GM21619 (cell line): ENCODE measurements at regions not wholly inside any gene's neighbourhood (a gene's known extent, or its start where the extent isn't known, plus 50 kb on each side); places are given as distances from the start of the nearest gene placed in this dataset.
"Not testable (repeated sequence)": the region's sequence is repeated elsewhere in the genome, so short reads cannot be mapped to it uniquely, and the experiment has no call there.

Experiments
- ATAC-seq: cut with Tn5 transposase; IDR thresholded peaks from one replicate; pipeline ENCODE4 v1.9.1; 2021; ENCODE audit not compliant: unreplicated experiment

DNA sequence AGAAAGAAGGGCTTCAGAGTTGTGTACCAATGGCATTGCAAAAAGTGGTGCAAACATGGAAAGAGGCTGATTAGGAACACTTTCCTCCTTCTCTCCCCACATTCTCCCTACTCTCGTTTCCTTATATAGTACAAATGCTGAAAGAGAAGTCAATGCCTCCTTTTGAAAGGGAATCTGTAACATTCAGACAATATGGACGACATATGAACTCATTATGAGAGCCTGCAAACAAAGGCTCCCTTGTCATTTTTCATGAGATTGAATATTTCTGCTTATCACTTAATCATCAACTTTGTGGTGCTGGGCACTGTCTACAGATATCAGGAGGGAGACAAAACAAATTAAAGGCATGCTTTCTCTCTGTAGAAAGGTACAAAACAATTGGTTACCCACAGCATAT, 437.1 kb upstream of the PHF14 start:
- no peak for ATAC-seq

GRCh38 chr7:10537764-10538163, 435.9 kb upstream of the PHF14 start:
- no peak for ATAC-seq

GRCh38 chr7:10557375-10557774, 416.3 kb upstream of the PHF14 start:
- ATAC-seq: no peak

- no peak for ATAC-seq
Measured at GRCh38 chr7:10560497-10560896, 413.2 kb upstream of the PHF14 start.

DNA sequence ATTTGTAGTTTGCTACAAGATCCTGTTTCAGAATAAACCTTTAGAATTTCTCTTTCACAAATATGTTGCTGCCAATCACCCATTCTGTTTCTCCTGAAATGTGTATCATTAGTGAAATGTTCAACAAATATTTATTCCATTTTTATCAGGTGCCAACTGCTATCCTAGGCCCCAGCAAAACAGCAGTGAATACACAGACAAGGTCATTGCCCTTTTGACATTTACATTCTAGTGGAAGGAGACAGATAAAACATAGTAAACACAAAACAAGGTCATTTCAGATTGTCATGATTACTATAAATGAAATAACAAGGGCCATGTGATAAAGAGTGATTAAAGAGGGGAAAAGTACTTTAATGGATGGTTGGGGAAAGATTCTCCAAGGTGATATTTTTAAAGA, 404.8 kb upstream of the PHF14 start:
- no peak for ATAC-seq

GRCh38 chr7:10571759-10572158, 401.9 kb upstream of the PHF14 start:
- ATAC-seq: no peak

- ATAC-seq: no peak
Measured at GRCh38 chr7:10577866-10578374, 395.8 kb upstream of the PHF14 start.

DNA sequence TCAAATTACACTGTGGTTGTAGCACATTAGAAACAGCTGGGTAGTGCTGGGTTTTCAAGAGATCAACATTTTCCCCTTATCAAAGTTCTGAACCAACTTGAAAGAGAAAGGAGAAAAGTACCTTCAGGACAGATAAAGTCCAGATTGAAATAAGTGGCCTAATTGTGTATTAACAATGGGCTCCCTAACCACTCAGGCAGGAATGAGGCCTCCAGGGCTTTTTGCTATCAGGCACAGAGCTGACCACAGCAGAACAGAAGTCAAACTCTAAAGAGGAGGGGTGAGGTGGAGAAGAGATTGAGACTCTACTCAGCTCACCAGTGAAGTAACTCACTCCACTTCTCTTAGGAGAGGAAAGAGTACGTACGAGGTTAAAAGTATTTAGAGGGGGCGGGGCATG, 394.1 kb upstream of the PHF14 start:
- no peak for ATAC-seq

DNA sequence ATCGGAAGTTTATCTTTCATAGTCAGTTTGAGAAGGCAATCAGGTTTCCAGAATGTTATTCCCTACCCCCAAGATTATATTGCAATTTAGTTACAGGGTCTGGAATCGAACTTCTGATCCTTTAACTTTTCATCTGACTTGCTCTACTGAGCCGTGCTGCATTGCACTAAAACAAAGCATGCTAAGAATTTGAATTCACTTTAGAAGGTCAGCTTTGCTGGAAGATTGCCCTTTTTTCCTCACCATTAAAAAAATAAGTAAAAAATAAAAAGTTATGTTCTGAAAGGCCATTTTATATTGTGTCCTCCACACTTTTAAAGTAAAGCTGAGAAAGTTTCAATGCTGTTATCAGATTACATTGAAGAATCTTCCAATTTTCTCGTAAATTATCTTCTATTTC, 388.8 kb upstream of the PHF14 start:
- ATAC-seq: no peak

GRCh38 chr7:10588084-10588483, 385.6 kb upstream of the PHF14 start:
- ATAC-seq: no peak

DNA sequence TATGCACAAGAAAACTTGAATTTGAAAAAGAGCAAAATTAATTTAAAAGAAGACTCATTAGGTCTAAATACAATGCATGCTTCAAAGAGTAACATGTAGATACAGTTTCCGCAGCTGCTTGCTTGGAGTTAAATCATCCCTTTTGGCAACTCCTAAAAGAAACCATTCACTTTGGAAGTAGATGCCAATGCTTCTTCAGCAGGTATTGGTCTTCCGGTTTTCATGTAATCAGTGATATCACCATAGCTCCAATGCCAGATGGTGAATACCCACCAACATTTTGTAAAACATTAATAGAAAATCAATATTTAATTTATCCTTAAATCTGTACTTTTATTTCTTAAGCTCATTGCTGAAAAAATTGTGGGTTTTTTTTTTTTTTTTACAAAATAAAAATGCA, 381.1 kb upstream of the PHF14 start:
- no peak for ATAC-seq

GRCh38 chr7:10593080-10593479, 380.6 kb upstream of the PHF14 start:
- no peak for ATAC-seq

DNA sequence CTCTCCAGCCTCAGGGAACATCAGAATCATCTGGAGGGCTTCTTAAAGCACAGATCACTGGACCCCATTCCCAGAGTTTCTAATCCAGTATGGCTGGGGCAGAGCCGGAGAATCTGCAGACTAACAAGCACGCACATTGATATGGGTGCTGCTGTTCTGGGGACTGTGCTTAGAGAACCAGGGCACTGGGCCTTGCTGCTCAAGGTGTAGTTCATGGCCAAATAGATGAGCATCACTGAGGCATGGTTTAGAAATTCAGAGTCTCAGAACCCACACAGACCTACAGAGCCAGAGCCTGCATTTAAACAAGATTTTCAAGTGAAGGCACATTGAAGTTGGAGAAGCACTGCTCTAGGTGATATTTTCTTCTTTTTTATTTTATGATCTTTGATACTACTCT, 376.8 kb upstream of the PHF14 start:
- no peak for ATAC-seq

DNA sequence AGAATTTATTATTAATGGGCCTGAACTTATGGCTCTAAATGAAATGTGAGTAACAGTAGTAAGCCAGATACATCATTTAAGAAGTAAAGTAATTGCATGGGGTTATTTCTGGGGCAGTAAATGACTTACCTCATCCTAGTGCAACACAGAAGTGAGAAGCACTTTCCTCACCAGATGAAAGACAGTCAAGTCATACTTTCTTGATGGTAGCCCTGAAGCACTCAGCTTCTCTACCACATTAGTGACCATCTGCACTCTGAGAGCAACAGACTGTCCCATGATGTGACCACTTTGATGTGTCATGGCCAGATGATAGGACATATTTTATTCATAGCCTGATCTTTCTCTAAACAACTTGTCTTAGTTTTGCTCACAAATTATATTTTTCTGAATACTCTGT, 369.5 kb upstream of the PHF14 start:
- ATAC-seq: no peak

DNA sequence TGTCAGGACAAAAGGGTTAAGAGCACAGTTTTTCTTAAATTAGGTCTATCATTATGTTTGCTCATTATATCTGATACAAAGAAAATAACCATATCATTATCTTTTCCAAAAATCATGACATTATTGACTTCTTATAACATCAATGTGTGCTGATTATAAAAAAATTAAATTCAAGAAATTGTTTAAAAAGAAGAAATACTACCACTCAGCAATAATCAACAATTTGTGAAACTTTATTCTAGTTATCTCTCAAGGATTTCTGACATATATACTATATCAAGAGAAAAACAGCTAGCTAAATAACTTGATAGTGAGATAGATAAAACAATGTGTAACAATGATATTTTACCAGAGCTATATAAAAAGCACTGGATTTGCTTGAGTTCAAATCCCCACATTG, 360.7 kb upstream of the PHF14 start:
- ATAC-seq: no peak

GRCh38 chr7:10618953-10619352, 354.7 kb upstream of the PHF14 start:
- no peak for ATAC-seq

- no peak for ATAC-seq
Measured at GRCh38 chr7:10632712-10633111, 341.0 kb upstream of the PHF14 start.

DNA sequence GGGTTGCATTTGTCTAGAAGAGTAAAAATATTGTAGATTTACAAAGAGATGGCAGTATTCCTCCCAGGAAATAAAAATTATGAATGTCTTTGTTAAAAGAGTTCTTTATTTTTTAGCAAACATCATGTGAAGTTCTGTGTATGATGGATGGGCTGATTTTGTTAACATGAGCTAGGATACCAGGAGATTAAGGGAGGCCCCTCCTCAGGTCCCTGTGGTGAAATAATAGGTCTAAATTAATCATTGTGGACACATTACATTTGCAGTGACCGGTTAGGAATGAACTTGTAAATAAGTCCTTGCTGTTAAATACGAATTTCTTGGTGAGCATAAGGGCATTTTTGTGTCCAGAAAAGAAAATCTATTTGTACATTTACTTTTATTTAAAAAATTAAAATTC, 339.4 kb upstream of the PHF14 start:
- no peak for ATAC-seq

- ATAC-seq: no peak
Measured at GRCh38 chr7:10637991-10638390, 335.7 kb upstream of the PHF14 start.

GRCh38 chr7:10643545-10643944, 330.1 kb upstream of the PHF14 start:
- no peak for ATAC-seq

DNA sequence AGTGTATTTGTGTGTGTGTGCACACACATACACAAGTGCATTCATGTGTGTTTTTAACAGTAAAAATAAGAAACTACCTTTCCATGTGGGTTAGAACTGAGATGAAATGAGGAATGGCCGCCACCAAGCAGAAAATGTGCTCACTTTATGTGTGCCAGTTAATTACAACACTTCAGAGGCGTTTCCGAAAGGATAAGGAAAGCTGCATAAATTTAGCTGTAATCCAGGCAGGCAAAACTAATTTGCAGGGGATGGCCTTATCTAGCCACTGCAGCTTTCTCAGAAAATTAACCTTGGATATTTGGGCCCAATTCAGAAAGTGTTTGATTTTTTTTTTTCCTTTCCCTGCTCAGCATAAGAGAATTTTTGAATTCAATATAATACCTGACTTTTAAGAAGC, 328.8 kb upstream of the PHF14 start:
- no peak for ATAC-seq

DNA sequence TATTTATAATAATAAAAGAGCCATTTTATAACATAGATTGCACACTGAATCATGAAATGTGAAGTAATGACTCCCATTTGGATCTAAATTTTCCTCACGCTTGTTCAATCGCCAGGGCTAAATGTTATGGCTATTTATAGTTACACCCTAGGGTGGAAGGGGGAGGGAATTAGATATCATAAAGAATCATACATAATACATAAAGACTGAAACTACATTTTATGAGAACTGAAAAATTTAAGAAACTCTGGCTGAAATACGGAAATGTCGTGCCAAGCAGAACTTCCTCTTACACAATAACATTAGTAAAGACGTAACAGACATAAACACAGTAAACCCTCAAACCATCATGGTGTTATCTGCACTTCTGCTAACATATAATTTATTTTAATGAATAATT, 327.5 kb upstream of the PHF14 start:
- ATAC-seq: no peak

- ATAC-seq: no peak
Measured at GRCh38 chr7:10648289-10648688, 325.4 kb upstream of the PHF14 start.

DNA sequence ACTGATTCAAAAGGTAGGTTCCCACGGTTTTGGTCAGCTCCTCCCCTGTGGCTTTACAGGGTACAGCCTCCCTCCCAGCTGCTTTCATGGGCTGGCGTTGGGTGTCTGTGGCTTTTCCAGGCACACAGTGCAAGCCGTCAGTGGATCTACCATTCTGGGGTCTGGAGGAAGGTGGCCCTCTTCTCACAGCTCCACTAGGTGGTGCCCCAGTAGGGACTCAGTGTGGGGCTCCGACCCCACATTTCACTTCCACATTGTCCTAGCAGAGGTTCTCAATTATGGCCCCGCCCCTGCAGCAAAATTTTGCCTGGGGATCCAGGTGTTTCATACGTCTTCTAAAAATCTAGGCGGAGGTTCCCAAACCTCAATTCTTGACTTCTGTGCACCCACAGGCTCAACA, 324.6 kb upstream of the PHF14 start:
- not testable (repeated sequence) for ATAC-seq
